Loucy (cell line): ENCODE measurements at regions not wholly inside any gene's neighbourhood (a gene's known extent, or its start where the extent isn't known, plus 50 kb on each side); places are given as distances from the start of the nearest gene placed in this dataset.

Experiments used
- CTCF ChIP-seq: fragments of 200-600 bp; sonication (generic); conservative IDR thresholded peaks from 2 replicates; pipeline ENCODE4 v1.5.1; 2014; ENCODE audit warnings: mild to moderate bottlenecking, antibody characterized with exemption, low read length
- EZH2phosphoT487 ChIP-seq: fragments of 200-600 bp; IDR thresholded peaks from 2 replicates; pipeline ENCODE4 v1.6.1; 2018; ENCODE audit warnings: antibody characterized with exemption, mild to moderate bottlenecking, moderate library complexity, borderline replicate concordance

- TF ChIP-seq CTCF (no peak), EZH2phosphoT487 (no peak)
Measured at GRCh38 chrX:140913802-140914501, 88.4 kb upstream of the SPANXB1 start.
